ENCODE measurements at regions not wholly inside any gene's neighbourhood (a gene's known extent, or its start where the extent isn't known, plus 50 kb on each side); places are given as distances from the start of the nearest gene placed in this dataset.

GRCh38 chr7:25855854-25856782 is 295.9 kb upstream of the NFE2L3 start:
- TF ChIP-seq, protein P1, sequence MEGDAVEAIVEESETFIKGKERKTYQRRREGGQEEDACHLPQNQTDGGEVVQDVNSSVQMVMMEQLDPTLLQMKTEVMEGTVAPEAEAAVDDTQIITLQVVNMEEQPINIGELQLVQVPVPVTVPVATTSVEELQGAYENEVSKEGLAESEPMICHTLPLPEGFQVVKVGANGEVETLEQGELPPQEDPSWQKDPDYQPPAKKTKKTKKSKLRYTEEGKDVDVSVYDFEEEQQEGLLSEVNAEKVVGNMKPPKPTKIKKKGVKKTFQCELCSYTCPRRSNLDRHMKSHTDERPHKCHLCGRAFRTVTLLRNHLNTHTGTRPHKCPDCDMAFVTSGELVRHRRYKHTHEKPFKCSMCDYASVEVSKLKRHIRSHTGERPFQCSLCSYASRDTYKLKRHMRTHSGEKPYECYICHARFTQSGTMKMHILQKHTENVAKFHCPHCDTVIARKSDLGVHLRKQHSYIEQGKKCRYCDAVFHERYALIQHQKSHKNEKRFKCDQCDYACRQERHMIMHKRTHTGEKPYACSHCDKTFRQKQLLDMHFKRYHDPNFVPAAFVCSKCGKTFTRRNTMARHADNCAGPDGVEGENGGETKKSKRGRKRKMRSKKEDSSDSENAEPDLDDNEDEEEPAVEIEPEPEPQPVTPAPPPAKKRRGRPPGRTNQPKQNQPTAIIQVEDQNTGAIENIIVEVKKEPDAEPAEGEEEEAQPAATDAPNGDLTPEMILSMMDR (IDR thresholded peaks at IDR 0.05 in 4 of 5, conservative IDR thresholded peaks at IDR 0.05 in 1 of 5) = no peak
- no peak for TF ChIP-seq POLR2A (IDR thresholded peaks at IDR 0.05)

Data from gastrocnemius medialis (tissue), 4 donors.